Smooth muscle cell (in vitro differentiated cells): ENCODE measurements at regions not wholly inside any gene's neighbourhood (a gene's known extent, or its start where the extent isn't known, plus 50 kb on each side); places are given as distances from the start of the nearest gene placed in this dataset.

Experiments used
- DNase-seq: peaks from one replicate; lab custom pipeline; 2025; ENCODE audit not compliant: unreplicated experiment; lab: John Stamatoyannopoulos, UW
- H2AFZ ChIP-seq: fragments of 200-600 bp; sonication (generic); 2 replicates; pipeline ENCODE4 v1.6.0; 2016; ENCODE audit warnings: antibody characterized with exemption, low read depth, mild to moderate bottlenecking
- H3F3A ChIP-seq: fragments of 200-600 bp; sonication (generic); 2 replicates; pipeline ENCODE4 v1.6.0; 2017; ENCODE audit warnings: antibody characterized with exemption, low read depth
- H3K27ac ChIP-seq: fragments of 200-600 bp; sonication (generic); 2 replicates; pipeline ENCODE4 v1.5.1; 2016; ENCODE audit warnings: low read depth, mild to moderate bottlenecking
- H3K27me3 ChIP-seq: fragments of 200-600 bp; sonication (generic); 2 replicates; pipeline ENCODE4 v1.6.1; 2016; ENCODE audit warnings: low read depth, mild to moderate bottlenecking
- H3K36me3 ChIP-seq: fragments of 200-600 bp; sonication (generic); 2 replicates; pipeline ENCODE4 v1.5.1; 2016; ENCODE audit warnings: low read depth
- H3K4me1 ChIP-seq: fragments of 200-600 bp; sonication (generic); 2 replicates; pipeline ENCODE4 v1.5.1; 2016; ENCODE audit warnings: low read depth
- H3K4me2 ChIP-seq: fragments of 200-600 bp; sonication (generic); 2 replicates; pipeline ENCODE4 v1.6.0; 2016; ENCODE audit warnings: mild to moderate bottlenecking
- H3K4me3 ChIP-seq: fragments of 200-600 bp; sonication (generic); 2 replicates; pipeline ENCODE4 v1.5.1; 2016; ENCODE audit warnings: mild to moderate bottlenecking
- H3K79me2 ChIP-seq: fragments of 200-600 bp; sonication (generic); 2 replicates; pipeline ENCODE4 v1.6.0; 2016; ENCODE audit warnings: low read depth, mild to moderate bottlenecking
- H3K9ac ChIP-seq: fragments of 200-600 bp; sonication (generic); 2 replicates; pipeline ENCODE4 v1.6.0; 2016; ENCODE audit warnings: low read depth
- H3K9me3 ChIP-seq: fragments of 200-600 bp; sonication (generic); replicated peaks from 2 replicates; pipeline ENCODE4 v1.5.1; 2016; ENCODE audit warnings: low read depth
- H4K20me1 ChIP-seq: fragments of 200-600 bp; sonication (generic); 2 replicates; pipeline ENCODE4 v1.6.0; 2016; ENCODE audit warnings: low read depth
- CTCF ChIP-seq: fragments of 200-600 bp; sonication (generic); IDR thresholded peaks from 2 replicates; pipeline ENCODE4 v1.5.1; 2017; ENCODE audit warnings: borderline replicate concordance, mild to moderate bottlenecking, antibody characterized with exemption; ENCODE audit not compliant: insufficient read depth, poor library complexity, severe bottlenecking
- WGBS: methylation state at CpG from one replicate; pipeline ENCODE4 v1.1.7; 2016; ENCODE audit warnings: low lambda C conversion rate; 5-methylcytosine and 5-hydroxymethylcytosine counted together

- H3F3A ChIP-seq, result no peaks in the 10 kb centered on the region
- no peaks in the 10 kb centered on the region for H3K36me3 ChIP-seq
- no peaks in the 10 kb centered on the region for H3K79me2 ChIP-seq
- WGBS, result 94% methylated on average over 25 of the region's 25 CpGs
- no peaks in the 10 kb centered on the region for H3K27me3 ChIP-seq
- no peaks in the 10 kb centered on the region for H3K9me3 ChIP-seq
- H3K27ac ChIP-seq, result no peak overlapping the region
- H3K4me1 ChIP-seq, result peaks cover 13% of the 10 kb centered on the region
- no peak overlapping the region for H3K9ac ChIP-seq
- no peak overlapping the region for H2AFZ ChIP-seq
- no peaks in the 10 kb centered on the region for H4K20me1 ChIP-seq
- no peak for TF ChIP-seq CTCF
- DNase-seq, result no peak
- no peak overlapping the region for H3K4me2 ChIP-seq
- no peak overlapping the region for H3K4me3 ChIP-seq
These were observed 192.2 kb upstream of the C14orf180 start for GRCh38 chr14:104387022-104388010.

- WGBS, result 92% methylated on average over 28 of the region's 28 CpGs
- no peak for TF ChIP-seq CTCF
These were observed 191.5 kb upstream of the C14orf180 start for GRCh38 chr14:104388011-104388521.

DNA sequence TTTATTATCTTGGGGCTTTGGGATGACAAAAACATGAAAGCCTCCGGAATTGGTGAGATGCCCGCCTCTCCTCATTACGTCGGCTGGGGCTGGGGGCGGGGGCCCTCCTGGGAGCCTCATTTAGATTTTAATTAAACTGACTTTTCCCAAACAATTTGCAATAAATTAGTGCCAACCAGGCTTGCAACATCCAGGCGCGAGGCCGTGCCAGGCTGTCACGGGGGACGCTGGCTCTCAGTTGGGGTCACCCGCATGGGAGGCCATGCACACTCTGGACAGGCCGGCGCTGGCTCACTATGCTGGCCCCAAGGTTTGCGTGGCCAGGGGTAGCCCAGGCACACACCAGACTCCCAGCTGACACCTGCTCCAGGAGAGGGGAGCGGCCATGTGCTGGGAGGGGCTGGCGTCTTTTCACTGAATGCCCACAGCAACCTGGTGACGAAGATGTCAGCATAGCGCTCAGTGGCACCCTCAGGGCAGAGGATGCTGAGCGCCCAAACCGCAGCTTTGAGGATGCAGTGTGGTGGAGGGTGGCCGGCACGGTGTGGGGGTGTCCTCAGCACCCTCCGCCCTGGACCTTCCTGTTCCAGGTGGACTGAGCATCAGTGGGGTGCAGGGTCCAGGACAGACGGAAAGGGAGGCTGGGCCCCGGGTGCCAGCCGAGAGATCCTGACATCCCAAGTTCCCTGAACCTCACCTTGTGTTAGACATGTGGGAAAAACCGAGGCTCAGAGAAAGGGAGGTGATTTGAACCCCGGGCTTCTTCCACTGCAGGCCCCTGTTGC lies 190.8 kb upstream of the C14orf180 start:
- H3K9ac ChIP-seq, result no peak overlapping the region
- H3K27me3 ChIP-seq, result no peaks in the 10 kb centered on the region
- no peaks in the 10 kb centered on the region for H3K36me3 ChIP-seq
- no peak overlapping the region for H3K27ac ChIP-seq
- no peak overlapping the region for H2AFZ ChIP-seq
- H3K9me3 ChIP-seq, result no peaks in the 10 kb centered on the region
- no peaks in the 10 kb centered on the region for H3F3A ChIP-seq
- H3K4me3 ChIP-seq, result no peak overlapping the region
- H4K20me1 ChIP-seq, result no peaks in the 10 kb centered on the region
- no peak for DNase-seq
- WGBS, result 92% methylated on average over 28 of the region's 28 CpGs
- no peak overlapping the region for H3K4me2 ChIP-seq
- H3K79me2 ChIP-seq, result no peaks in the 10 kb centered on the region
- no peak for TF ChIP-seq CTCF
- H3K4me1 ChIP-seq, result peaks cover 4% of the 10 kb centered on the region

More at GRCh38 chr14:104388011-104388521, 191.5 kb upstream of the C14orf180 start:
- no peak overlapping the region for H3K9ac ChIP-seq
- no peak overlapping the region for H3K4me2 ChIP-seq
- H2AFZ ChIP-seq, result no peak overlapping the region
- no peaks in the 10 kb centered on the region for H3K9me3 ChIP-seq
- no peak overlapping the region for H3K27ac ChIP-seq
- no peaks in the 10 kb centered on the region for H3K27me3 ChIP-seq
- H3K4me1 ChIP-seq, result peaks cover 11% of the 10 kb centered on the region
- H3K4me3 ChIP-seq, result no peak overlapping the region
- no peaks in the 10 kb centered on the region for H3K36me3 ChIP-seq
- H3K79me2 ChIP-seq, result no peaks in the 10 kb centered on the region
- no peaks in the 10 kb centered on the region for H3F3A ChIP-seq
- no peaks in the 10 kb centered on the region for H4K20me1 ChIP-seq
- DNase-seq, result no peak
